Panc1 (cell line): ENCODE measurements at regions not wholly inside any gene's neighbourhood (a gene's known extent, or its start where the extent isn't known, plus 50 kb on each side); places are given as distances from the start of the nearest gene placed in this dataset.
"Not testable (repeated sequence)": the region's sequence is repeated elsewhere in the genome, so short reads cannot be mapped to it uniquely, and the experiment has no call there.

ENCODE experiments used
- ATAC-seq: fragments of 200-7000 bp; cut with Tn5 transposase; 2 replicates; pipeline ENCODE4 v1.9.1; 2020; ENCODE audit warnings: mild to moderate bottlenecking, moderate library complexity
- BruUV-seq: library from RNA; stranded (reverse); fragments of 400-500 nt; replicated peaks from 2 replicates; lab custom pipeline; 2021; lab: Mats Ljungman, UMichigan
- CTCF ChIA-PET: fragments of 300-600 bp; sonication (Branson Sonifier 250); formaldehyde crosslinking; loops from one replicate; lab custom pipeline; 2022; ENCODE audit warnings: antibody characterized with exemption; lab: Charles Lee
- POLR2A ChIA-PET: fragments of 300-600 bp; sonication (Branson Sonifier 250); formaldehyde crosslinking; loops from one replicate; lab custom pipeline; 2022; ENCODE audit warnings: antibody characterized with exemption; lab: Charles Lee
- DNase-seq: peaks from one replicate; pipeline ENCODE4 v3.0.0-alpha.2; 2010; ENCODE audit warnings: low read depth, low spot score
- H3K27ac ChIP-seq: 2 replicates; pipeline ENCODE4 v1.5.1; 2011; ENCODE audit warnings: mild to moderate bottlenecking, low read length, inconsistent platforms
- H3K27me3 ChIP-seq: fragments of 200-500 bp; sonication (Bioruptor generic); 2 replicates; pipeline ENCODE4 v1.6.0; 2014; ENCODE audit warnings: low read length, inconsistent platforms; ENCODE audit not compliant: control insufficient read depth, insufficient read depth
- H3K36me3 ChIP-seq: fragments of 200-500 bp; sonication (Bioruptor generic); 2 replicates; pipeline ENCODE4 v1.5.1; 2014; ENCODE audit warnings: inconsistent platforms, mild to moderate bottlenecking, low read length, moderate library complexity; ENCODE audit not compliant: control insufficient read depth, insufficient read depth
- H3K4me1 ChIP-seq: 2 replicates; pipeline ENCODE4 v1.5.1; 2011; ENCODE audit warnings: inconsistent platforms, mild to moderate bottlenecking, low read length, moderate library complexity; ENCODE audit not compliant: control insufficient read depth, insufficient read depth
- H3K4me3 ChIP-seq, 2 experiments: 2 replicates each; pipeline ENCODE4 v1.5.1; 2011 to 2012; ENCODE audit warnings: low read depth in 2 of 2, low read length in 2 of 2, mild to moderate bottlenecking in 2 of 2, inconsistent platforms in 1 of 2, moderate library complexity in 1 of 2
- H3K9me3 ChIP-seq: fragments of 200-500 bp; sonication (Bioruptor generic); 2 replicates; pipeline ENCODE4 v1.5.1; 2014; ENCODE audit warnings: low read depth, mild to moderate bottlenecking, inconsistent platforms, low read length, moderate library complexity; ENCODE audit not compliant: control insufficient read depth, insufficient read depth
- CTCF ChIP-seq: fragments of 450-650 bp; IDR thresholded peaks from 2 replicates; pipeline ENCODE4 v1.5.1; 2017; ENCODE audit warnings: mild to moderate bottlenecking
- POLR2AphosphoS5 ChIP-seq: IDR thresholded peaks from 2 replicates; pipeline ENCODE4 v1.6.1; 2012; ENCODE audit warnings: mild to moderate bottlenecking, low read depth, low read length, moderate library complexity
- REST ChIP-seq, 2 experiments: IDR thresholded peaks; 2 replicates each; pipeline ENCODE4 v1.6.1; 2011 to 2012; ENCODE audit warnings: low read depth in 2 of 2, control low read depth in 1 of 2, low read length in 1 of 2, mild to moderate bottlenecking in 1 of 2, moderate library complexity in 1 of 2; ENCODE audit not compliant: insufficient read depth in 1 of 2
- SIN3A ChIP-seq: IDR thresholded peaks from 2 replicates; pipeline ENCODE4 v1.6.1; 2012; ENCODE audit warnings: low read depth, mild to moderate bottlenecking, low read length, moderate library complexity, borderline replicate concordance; ENCODE audit not compliant: insufficient read depth
- TCF7L2 ChIP-seq: IDR thresholded peaks from 2 replicates; pipeline ENCODE4 v1.6.1; 2011; ENCODE audit warnings: mild to moderate bottlenecking, low read depth, low read length, inconsistent platforms
- in situ Hi-C: cut with HindIII; loops from 2 replicates; pipeline ENCODE4 v1.10.0; 2016; ENCODE audit warnings: low sequenced_read_pairs, low pct_unique_long_range_greater_than_20kb
- intact Hi-C: fragments of 100-400 bp; cut with micrococcal nuclease; formaldehyde crosslinking; loops from one replicate; pipeline ENCODE4 v1.10.0; 2022; ENCODE audit not compliant: unreplicated experiment

GRCh38 chr2:211219548-211219947 is 663.1 kb downstream of the CPS1 start:
- intact Hi-C loops, DNase-seq, BruUV-seq, in situ Hi-C loops, H3K27me3 ChIP-seq, H3K36me3 ChIP-seq, H3K4me1 ChIP-seq, H3K4me3 ChIP-seq, ATAC-seq, POLR2A ChIA-PET, CTCF ChIA-PET, H3K27ac ChIP-seq, H3K9me3 ChIP-seq: not testable (repeated sequence)

- in situ Hi-C loops (no loop called here), intact Hi-C loops (no loop called here)
- Histone ChIP-seq H3K4me1 (no peaks in the 10 kb centered on the region), H3K27ac (no peak overlapping the region), H3K4me3 (no peak overlapping the region), H3K36me3 (no peaks in the 10 kb centered on the region), H3K9me3 (no peaks in the 10 kb centered on the region), H3K27me3 (no peaks in the 10 kb centered on the region)
- ChIA-PET CTCF (no interaction called here), POLR2A (no interaction called here)
- BruUV-seq: no TSS peak
- ATAC-seq (no peak), DNase-seq (no peak)
- TF ChIP-seq TCF7L2 (no peak), SIN3A (no peak), REST (IDR thresholded peaks at IDR 0.05; ENCODE audit: insufficient read depth in 1 of 2, low read depth in 2 of 2, low read length in 1 of 2) (no peak), POLR2AphosphoS5 (no peak), CTCF (no peak)
These were observed 669.4 kb downstream of the CPS1 start for GRCh38 chr2:211225784-211226183.

GRCh38 chr2:211228559-211228958 is 672.2 kb downstream of the CPS1 start:
- BruUV-seq: no TSS peak
- TF ChIP-seq CTCF (no peak), TCF7L2 (no peak), REST (IDR thresholded peaks at IDR 0.05; ENCODE audit: insufficient read depth in 1 of 2, low read depth in 2 of 2, low read length in 1 of 2) (no peak), SIN3A (no peak), POLR2AphosphoS5 (no peak)
- no peaks in the 10 kb centered on the region for H3K27me3 ChIP-seq
- no peaks in the 10 kb centered on the region for H3K36me3 ChIP-seq
- H3K4me1 ChIP-seq: no peaks in the 10 kb centered on the region
- no peaks in the 10 kb centered on the region for H3K9me3 ChIP-seq
- no peak overlapping the region for H3K4me3 ChIP-seq
- ChIA-PET CTCF (no interaction called here), POLR2A (no interaction called here)
- DNase-seq (no peak), ATAC-seq (no peak)
- in situ Hi-C loops (no loop called here), intact Hi-C loops (no loop called here)
- no peak overlapping the region for H3K27ac ChIP-seq
